Cardiac fibroblast (primary cell): ENCODE measurements at regions not wholly inside any gene's neighbourhood (a gene's known extent, or its start where the extent isn't known, plus 50 kb on each side); places are given as distances from the start of the nearest gene placed in this dataset.

ENCODE experiments used
- DNase-seq, 2 donors: peaks; one replicate each; pipeline versions ENCODE4 v3.0.0 to v3.0.0-alpha.2; 2010; ENCODE audit warnings: low read depth in 2 of 2
- H3K4me3 ChIP-seq, 2 donors: replicated peaks in 1 of 2; 1 replicate in 1 of 2; 2 replicates in 1 of 2; pipeline ENCODE4 v1.5.1; 2011; ENCODE audit warnings: low read depth in 2 of 2, low read length in 2 of 2, mild to moderate bottlenecking in 2 of 2, moderate library complexity in 1 of 2
- CTCF ChIP-seq: IDR thresholded peaks from one replicate; pipeline ENCODE4 v1.5.1; 2011; ENCODE audit warnings: low read depth, mild to moderate bottlenecking, low read length, inconsistent platforms

GRCh38 chrX:22366166-22366702 lies 93.5 kb downstream of the CBLL2 start:
- no peak overlapping the region for H3K4me3 ChIP-seq
- no peak for TF ChIP-seq CTCF
- peak; percentile 20 to 68 for DNase-seq

GRCh38 chrX:22366906-22367305 lies 94.2 kb downstream of the CBLL2 start:
- DNase-seq, result peak in 1 of 2 donors; percentile 55
- H3K4me3 ChIP-seq, result no peak overlapping the region
- no peak for TF ChIP-seq CTCF

GRCh38 chrX:22373094-22373493 lies 100.4 kb downstream of the CBLL2 start:
- no peak for DNase-seq
- TF ChIP-seq CTCF, result no peak
- no peak overlapping the region for H3K4me3 ChIP-seq

GRCh38 chrX:22373766-22374165 lies 101.1 kb downstream of the CBLL2 start:
- no peak for DNase-seq
- H3K4me3 ChIP-seq, result no peak overlapping the region
- TF ChIP-seq CTCF, result no peak

GRCh38 chrX:22376369-22376768 lies 103.7 kb downstream of the CBLL2 start:
- DNase-seq, result no peak
- TF ChIP-seq CTCF, result no peak
- H3K4me3 ChIP-seq, result no peak overlapping the region

- no peak for DNase-seq
- no peak overlapping the region for H3K4me3 ChIP-seq
- TF ChIP-seq CTCF, result no peak
These were observed 105.6 kb downstream of the CBLL2 start for GRCh38 chrX:22378296-22378695.

GRCh38 chrX:22383988-22384387 lies 111.3 kb downstream of the CBLL2 start:
- no peak for DNase-seq
- TF ChIP-seq CTCF, result no peak
- H3K4me3 ChIP-seq, result no peak overlapping the region
